SKM-1 (cell line): ENCODE measurements at regions not wholly inside any gene's neighbourhood (a gene's known extent, or its start where the extent isn't known, plus 50 kb on each side); places are given as distances from the start of the nearest gene placed in this dataset.
"Not testable (repeated sequence)": the region's sequence is repeated elsewhere in the genome, so short reads cannot be mapped to it uniquely, and the experiment has no call there.

Experiments
- DNase-seq: peaks from one replicate; lab custom pipeline; 2025; ENCODE audit not compliant: unreplicated experiment; lab: John Stamatoyannopoulos, UW

DNA sequence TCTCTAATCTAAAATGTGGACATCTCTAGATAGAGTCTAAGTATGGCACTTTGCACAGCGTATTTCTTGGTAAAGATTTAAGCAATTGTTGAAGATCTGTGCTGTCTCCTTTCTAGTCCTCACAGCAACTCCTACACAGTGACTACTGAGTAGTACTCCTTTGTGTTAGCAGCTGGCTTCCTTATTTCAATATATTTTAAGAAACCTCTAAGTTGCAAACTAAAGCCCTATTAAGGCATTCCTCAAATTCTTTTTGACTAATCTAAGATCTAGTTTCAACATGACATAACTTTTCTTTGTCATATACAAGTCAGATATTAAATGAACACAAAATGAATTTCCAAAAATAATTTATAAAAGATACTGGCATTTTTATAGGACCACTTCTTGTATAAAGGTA lies 121.8 kb upstream of the DNAJC10 start:
- no peak for DNase-seq

DNA sequence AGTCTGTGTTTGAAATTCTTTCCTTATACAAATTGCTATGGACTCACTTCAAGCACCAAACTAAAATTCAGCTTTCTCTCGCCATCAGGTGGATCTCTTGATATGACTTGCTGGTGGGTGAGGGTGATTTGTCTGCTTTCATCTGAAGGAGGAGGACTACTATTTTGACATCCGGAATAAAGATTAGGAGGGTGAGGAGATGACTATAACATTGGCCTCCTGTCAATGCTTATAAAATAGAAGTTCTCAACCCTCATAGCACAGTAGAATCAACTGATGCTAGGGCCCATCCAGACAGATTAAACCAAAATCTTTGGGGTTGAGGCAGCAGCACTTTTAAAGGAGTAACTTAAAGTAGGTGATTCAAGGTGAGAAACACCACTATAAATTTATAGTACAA lies 120.4 kb upstream of the DNAJC10 start:
- DNase-seq, result no peak

DNA sequence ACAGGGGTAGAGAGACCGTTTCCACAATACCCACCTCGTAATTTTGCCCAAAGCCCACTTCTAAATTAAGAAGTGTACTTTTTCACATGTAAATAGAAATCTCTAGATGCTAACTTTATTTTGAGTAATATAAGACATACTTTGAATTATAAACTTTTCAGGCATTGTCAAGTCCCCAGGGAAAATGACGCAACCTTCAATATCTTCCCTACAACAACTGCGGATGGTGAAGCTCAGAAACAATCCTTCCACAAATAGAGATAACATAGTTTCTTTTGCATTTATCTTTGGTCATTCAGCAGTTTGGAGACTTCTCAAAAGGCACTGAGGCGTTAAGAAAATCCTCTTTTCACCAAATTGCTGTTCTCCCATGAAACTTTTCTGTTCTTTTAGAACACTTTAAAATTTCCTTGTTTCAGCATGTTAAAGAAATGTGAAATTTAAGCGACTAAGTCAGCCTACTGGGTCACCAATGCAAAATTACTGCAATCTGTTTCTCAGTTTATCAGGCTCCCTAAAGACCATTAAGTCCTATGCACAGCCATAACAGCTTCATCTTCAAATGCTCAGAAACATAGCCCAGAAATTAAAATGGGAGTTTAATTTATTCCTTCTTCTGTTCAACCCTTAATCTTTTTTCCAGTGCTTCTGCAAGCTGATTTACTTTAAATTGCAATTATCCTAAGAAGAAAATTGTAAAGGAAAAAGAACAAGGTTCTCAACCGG lies 118.3 kb upstream of the DNAJC10 start:
- DNase-seq, result no peak

DNA sequence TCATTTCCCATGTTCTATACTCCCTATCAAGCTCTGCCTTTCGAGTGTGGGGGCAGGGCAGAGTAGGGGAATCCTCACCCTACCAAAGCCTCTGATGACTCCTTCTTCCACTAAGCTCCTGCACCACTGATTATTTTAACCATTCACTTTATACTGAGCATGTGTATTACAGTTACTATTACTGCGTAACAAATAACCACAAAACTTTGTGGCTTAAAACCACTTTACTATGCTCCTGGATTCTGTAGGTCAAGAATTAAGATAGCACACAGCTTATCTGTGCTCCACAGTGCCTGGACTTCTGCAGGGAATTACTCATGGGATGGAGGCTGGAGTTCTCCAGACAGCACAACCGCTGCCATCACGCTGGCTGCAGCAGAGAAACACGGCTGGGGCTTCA lies 117.4 kb upstream of the DNAJC10 start:
- no peak for DNase-seq

DNA sequence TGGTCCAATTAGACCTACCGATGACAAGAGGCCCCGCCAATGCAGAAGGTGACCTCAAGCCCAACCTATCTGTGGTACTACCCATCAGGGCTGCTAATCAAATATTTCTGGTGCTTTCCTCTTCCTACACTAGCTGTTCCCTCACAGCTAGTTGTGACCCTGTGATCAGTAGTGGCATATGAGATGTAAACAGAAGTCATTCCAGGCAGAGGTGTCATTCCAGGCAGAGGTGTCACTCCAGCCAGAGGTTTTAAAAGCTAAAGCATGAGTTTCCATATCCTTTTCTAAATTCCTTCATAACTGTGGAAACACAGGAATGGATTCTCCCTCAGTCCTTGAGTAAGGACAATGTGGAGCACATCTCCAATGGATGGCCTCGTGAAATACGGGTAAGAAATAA lies 110.9 kb upstream of the DNAJC10 start:
- DNase-seq, result no peak

- DNase-seq, result no peak
Observed at GRCh38 chr2:182606728-182607681, 109.1 kb upstream of the DNAJC10 start.

- no peak for DNase-seq
Observed at GRCh38 chr2:182608181-182608845, 107.7 kb upstream of the DNAJC10 start.

- not testable (repeated sequence) for DNase-seq
Observed at GRCh38 chr2:182609005-182609404, 107.1 kb upstream of the DNAJC10 start.

GRCh38 chr2:182610231-182610630 lies 105.8 kb upstream of the DNAJC10 start:
- DNase-seq, result no peak

GRCh38 chr2:182611009-182611408 lies 105.0 kb upstream of the DNAJC10 start:
- DNase-seq, result no peak

DNA sequence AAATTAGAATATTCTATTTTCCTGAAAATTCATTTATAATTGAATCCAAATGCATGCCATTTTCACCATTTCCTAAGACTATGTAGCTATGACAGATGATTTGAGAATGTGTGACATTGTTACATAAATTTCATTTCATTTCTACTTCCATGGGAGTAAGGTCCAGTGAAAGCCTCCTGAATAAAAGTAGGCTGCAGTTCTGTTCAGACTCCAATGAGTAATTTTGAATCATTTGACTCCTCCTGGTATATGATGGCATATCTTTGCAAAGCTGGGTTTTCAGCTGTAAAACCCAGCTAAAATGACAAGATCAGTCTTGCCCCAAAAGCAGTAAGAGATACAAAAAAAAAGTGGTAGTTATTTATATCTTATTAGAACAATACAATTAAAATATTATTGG lies 101.0 kb upstream of the DNAJC10 start:
- DNase-seq, result no peak

- no peak for DNase-seq
Observed at GRCh38 chr2:182616471-182617393, 99.3 kb upstream of the DNAJC10 start.

DNA sequence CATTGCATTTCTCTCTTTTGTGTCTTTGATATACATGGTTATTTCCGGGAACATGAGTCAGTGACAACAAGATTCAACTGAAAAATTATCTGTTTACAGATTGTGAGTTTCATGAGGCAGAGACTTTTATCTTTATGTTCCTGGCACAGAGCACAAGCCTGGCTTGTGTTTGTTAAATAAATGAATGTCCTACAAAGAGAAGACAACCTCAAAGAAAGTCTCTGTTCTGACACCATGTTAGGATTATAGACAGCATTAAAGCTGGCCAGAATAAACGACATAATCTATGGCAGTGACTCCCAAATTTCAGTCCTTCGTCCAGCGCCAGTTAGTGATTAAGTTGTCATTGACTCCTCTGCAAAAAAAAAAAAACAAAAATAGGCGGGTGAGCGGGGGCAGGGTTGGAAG lies 97.4 kb upstream of the DNAJC10 start:
- DNase-seq, result no peak

GRCh38 chr2:182619276-182619675 lies 96.8 kb upstream of the DNAJC10 start:
- no peak for DNase-seq

GRCh38 chr2:182621191-182621590 lies 94.9 kb upstream of the DNAJC10 start:
- no peak for DNase-seq

DNA sequence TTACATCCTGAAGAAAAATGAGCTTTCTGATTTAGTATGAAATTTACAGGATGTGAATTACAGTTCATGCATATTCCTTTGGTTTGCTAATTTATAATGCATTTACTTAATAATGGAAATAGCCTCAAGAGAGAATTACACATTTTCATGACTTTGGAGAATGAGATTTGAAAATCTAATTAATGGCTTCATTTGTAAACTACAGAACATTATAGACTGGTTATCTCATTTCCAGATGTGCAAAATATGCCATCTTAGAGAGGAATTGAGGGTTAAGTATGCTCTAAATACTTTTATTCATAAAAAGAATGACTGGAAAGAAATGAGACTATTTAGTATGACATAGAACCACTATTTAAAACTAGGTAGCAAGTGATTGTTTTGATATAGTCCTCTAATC lies 94.2 kb upstream of the DNAJC10 start:
- DNase-seq, result no peak

- no peak for DNase-seq
Observed at GRCh38 chr2:182622231-182622630, 93.8 kb upstream of the DNAJC10 start.

DNA sequence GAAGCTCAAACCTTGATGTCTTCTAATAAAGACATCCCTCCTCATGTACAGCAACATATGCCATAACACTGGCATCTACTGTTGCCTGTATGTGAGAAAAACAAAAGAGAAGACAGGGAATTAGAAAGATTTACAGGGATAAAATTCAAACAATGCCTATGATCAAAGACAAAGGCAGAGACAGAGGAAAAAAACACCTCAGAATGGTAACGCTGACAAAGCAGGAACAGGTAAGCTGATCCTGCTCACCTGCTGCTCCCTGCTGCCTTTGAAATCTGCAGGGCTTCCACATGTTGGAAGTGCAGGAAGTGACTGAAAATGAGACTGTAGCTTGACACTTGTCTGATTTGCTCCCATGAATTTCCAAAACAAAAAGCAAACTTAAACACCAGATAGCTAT lies 90.2 kb upstream of the DNAJC10 start:
- no peak for DNase-seq

DNA sequence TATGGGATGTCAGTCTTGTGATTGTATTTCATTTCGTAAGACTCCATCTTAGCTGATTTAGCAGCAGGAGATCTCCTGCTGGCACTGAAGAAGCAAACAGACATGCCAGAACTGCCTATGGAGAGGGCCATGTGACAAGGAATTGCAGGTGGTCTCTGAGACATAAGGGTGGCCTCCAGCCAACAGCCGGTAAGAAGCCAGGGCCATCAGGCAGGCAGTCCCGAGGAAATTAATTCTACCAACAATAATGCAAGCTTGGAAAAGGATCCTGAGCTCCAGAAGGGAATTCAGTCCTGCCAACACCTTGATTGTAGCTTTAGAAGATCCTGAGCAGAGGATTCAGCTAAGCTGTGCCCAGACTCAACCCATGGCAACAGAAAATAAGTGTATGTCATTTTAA lies 87.1 kb upstream of the DNAJC10 start:
- no peak for DNase-seq

- DNase-seq, result no peak
Observed at GRCh38 chr2:182630207-182630606, 85.8 kb upstream of the DNAJC10 start.

DNA sequence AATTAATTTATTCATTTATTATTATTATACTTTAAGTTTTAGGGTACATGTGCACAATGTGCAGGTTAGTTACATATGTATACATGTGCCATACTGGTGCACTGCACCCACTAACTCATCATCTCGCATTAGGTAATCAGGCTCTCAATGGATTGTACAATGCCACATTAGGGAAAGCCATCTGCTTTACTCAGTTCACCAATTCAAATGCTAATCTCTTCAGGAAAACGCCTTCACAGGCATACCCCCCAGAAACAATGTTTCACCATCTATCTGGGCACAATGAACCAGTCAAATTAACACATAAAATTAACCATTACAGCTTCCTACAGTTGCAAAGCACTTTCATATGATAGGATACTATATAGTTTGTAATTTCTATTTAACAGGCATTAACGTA lies 84.8 kb upstream of the DNAJC10 start:
- DNase-seq, result no peak
